H1 (cell line): ENCODE measurements at regions not wholly inside any gene's neighbourhood (a gene's known extent, or its start where the extent isn't known, plus 50 kb on each side); places are given as distances from the start of the nearest gene placed in this dataset.

Experiments
- ASH2L ChIP-seq: fragments of 200-600, 300-600 bp; sonication (generic); IDR thresholded peaks from one replicate; pipeline ENCODE4 v1.7.1; 2017; ENCODE audit warnings: low read length
- CTCF ChIP-seq, 3 experiments: IDR thresholded peaks; 1 replicate in 2 of 3; 2 replicates in 1 of 3; pipeline versions ENCODE4 v1.5.1 to v1.6.1; 2011; ENCODE audit warnings: low read length in 3 of 3, mild to moderate bottlenecking in 3 of 3, inconsistent platforms in 2 of 3, low read depth in 1 of 3, moderate library complexity in 1 of 3; ENCODE audit not compliant: insufficient read depth in 1 of 3; ENCODE audit errors: control extremely low read depth in 1 of 3
- EZH2 ChIP-seq: fragments of 200-600 bp; sonication (generic); IDR thresholded peaks from 2 replicates; pipeline ENCODE4 v1.7.1; 2012; ENCODE audit warnings: low read depth, mild to moderate bottlenecking, moderate library complexity, low read length, inconsistent platforms; ENCODE audit not compliant: severe bottlenecking
- GABPA ChIP-seq: IDR thresholded peaks from 2 replicates; pipeline ENCODE4 v1.6.1; 2011; ENCODE audit warnings: mild to moderate bottlenecking, low read length, moderate library complexity, borderline replicate concordance; ENCODE audit not compliant: insufficient read depth
- HDAC6 ChIP-seq: IDR thresholded peaks from one replicate; pipeline ENCODE4 v1.7.1; 2012; ENCODE audit warnings: low read depth, mild to moderate bottlenecking, inconsistent platforms, low read length, moderate library complexity
- POLR2A ChIP-seq, 2 experiments: IDR thresholded peaks; 1 replicate in 1 of 2; 2 replicates in 1 of 2; pipeline ENCODE4 v1.6.1; 2011; ENCODE audit warnings: low read depth in 2 of 2, low read length in 2 of 2, mild to moderate bottlenecking in 2 of 2; ENCODE audit errors: control extremely low read depth in 1 of 2
- POLR2AphosphoS5 ChIP-seq: IDR thresholded peaks from 2 replicates; pipeline ENCODE4 v1.6.1; 2011; ENCODE audit warnings: low read depth, low read length
- POU5F1 ChIP-seq: IDR thresholded peaks from 2 replicates; pipeline ENCODE4 v1.6.1; 2011; ENCODE audit warnings: low read depth, mild to moderate bottlenecking, low read length, moderate library complexity
- RFX5 ChIP-seq: IDR thresholded peaks from 2 replicates; pipeline ENCODE4 v1.6.1; 2011; ENCODE audit warnings: low read depth, low read length, improper control_type of control experiment, borderline replicate concordance
- SIN3A ChIP-seq, 2 experiments: IDR thresholded peaks in 1 of 2; conservative IDR thresholded peaks in 1 of 2; 2 replicates each; pipeline ENCODE4 v1.6.1; 2011 to 2012; ENCODE audit warnings: low read length in 2 of 2, improper control_type of control experiment in 1 of 2, low read depth in 1 of 2, mild to moderate bottlenecking in 1 of 2
- TBP ChIP-seq: IDR thresholded peaks from 2 replicates; pipeline ENCODE4 v1.6.1; 2011; ENCODE audit warnings: low read depth, low read length, improper control_type of control experiment
- ZNF274 ChIP-seq: IDR thresholded peaks from 2 replicates; pipeline ENCODE4 v1.7.0; 2012; ENCODE audit warnings: low read length, borderline replicate concordance; ENCODE audit errors: extremely low read depth
- TF ChIP-seq, protein P1 (sequence below): IDR thresholded peaks from 2 replicates; pipeline ENCODE4 v1.6.1; 2012; ENCODE audit warnings: low read length, inconsistent platforms

- TF ChIP-seq CTCF (IDR thresholded peaks at IDR 0.05; ENCODE audit: control extremely low read depth in 1 of 3, insufficient read depth in 1 of 3, low read depth in 1 of 3, low read length in 3 of 3), result no peak
- TF ChIP-seq, protein P1, sequence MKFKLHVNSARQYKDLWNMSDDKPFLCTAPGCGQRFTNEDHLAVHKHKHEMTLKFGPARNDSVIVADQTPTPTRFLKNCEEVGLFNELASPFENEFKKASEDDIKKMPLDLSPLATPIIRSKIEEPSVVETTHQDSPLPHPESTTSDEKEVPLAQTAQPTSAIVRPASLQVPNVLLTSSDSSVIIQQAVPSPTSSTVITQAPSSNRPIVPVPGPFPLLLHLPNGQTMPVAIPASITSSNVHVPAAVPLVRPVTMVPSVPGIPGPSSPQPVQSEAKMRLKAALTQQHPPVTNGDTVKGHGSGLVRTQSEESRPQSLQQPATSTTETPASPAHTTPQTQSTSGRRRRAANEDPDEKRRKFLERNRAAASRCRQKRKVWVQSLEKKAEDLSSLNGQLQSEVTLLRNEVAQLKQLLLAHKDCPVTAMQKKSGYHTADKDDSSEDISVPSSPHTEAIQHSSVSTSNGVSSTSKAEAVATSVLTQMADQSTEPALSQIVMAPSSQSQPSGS, result no peak
- no peak for TF ChIP-seq HDAC6
- TF ChIP-seq RFX5, result no peak
- no peak for TF ChIP-seq POLR2A (IDR thresholded peaks at IDR 0.05; ENCODE audit: control extremely low read depth in 1 of 2, low read depth in 2 of 2, low read length in 2 of 2)
- no peak for TF ChIP-seq POU5F1
- TF ChIP-seq TBP, result no peak
- no peak for TF ChIP-seq EZH2
- TF ChIP-seq SIN3A (conservative IDR thresholded peaks at IDR 0.05 in 1 of 2, IDR thresholded peaks at IDR 0.05 in 1 of 2; ENCODE audit: low read depth in 1 of 2, low read length in 2 of 2), result no peak
- TF ChIP-seq GABPA, result no peak
- no peak for TF ChIP-seq POLR2AphosphoS5
- no peak for TF ChIP-seq ZNF274
- TF ChIP-seq ASH2L, result no peak
Measured at GRCh38 chr9:86756576-86757381, 190.5 kb downstream of the GAS1 start.
